NCI-H128 (cell line): ENCODE measurements at regions not wholly inside any gene's neighbourhood (a gene's known extent, or its start where the extent isn't known, plus 50 kb on each side); places are given as distances from the start of the nearest gene placed in this dataset.

Experiments
- DNase-seq: peaks from one replicate; lab custom pipeline; 2025; ENCODE audit not compliant: unreplicated experiment; lab: John Stamatoyannopoulos, UW

DNA sequence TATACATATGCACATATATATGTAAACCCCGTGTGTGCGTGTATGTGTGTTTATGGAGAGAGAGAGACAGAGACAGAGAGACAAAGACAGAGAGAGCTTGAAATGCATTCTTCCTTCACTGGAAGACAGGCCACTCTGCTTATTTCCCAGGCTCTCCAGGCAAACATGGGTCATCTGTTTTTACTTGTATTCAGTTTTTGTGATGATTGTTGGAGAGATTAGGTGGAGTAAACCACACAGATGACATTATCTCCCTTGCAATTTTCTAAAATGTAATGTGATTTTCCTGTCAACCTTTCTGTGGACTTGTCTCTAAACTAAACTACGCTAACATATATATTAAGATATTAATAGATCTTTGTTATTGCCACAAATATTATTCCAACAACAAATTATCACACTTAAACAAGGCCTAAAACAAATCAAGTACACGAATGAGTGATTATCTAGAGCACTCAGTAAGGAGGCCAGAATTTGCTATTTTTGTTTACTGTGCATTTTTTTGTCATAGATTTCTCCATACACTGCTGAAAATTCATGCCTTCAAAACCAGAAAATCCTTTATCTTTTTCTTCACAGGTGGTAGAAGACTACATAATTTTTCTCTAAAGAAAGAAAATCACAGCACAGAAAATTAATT, 251.8 kb upstream of the SLIT2 start:
- no peak for DNase-seq

DNA sequence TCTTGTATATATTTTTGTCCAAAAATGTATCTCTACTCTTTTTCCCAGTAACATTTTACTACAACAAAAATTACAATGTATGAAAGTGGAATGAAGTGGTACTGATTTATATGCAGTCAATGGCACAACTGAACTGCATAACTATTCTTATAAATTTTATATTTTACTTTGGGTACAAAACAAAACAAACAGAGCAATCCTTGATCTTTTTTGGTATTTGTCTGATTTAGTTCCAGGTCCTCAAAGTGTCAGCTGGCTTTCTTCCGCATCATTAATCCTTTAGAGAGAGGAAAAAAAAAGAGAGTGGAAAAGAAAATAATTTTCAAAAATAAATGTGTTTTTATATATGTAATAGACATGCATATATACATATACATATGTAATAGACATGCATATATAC, 252.4 kb upstream of the SLIT2 start:
- DNase-seq = no peak

DNA sequence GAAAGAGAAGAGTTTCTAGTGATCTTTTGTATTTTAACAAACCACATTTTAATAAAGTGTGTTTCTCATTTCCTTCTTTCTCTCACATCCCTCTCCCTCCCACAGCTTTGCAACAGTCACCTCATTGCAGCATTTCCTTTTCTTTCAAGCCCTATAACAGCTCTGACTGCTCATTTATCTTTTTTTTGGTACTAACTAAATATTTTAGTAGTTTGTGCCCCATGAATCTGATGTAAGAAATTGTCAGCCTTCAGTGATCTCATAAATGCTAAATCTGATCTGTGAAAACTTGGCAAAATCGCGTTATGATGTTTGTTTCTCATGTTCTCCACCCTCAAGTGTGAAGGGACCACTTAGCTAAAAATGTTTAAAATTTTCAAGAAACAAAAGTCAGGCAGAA, 258.5 kb upstream of the SLIT2 start:
- DNase-seq = no peak

DNA sequence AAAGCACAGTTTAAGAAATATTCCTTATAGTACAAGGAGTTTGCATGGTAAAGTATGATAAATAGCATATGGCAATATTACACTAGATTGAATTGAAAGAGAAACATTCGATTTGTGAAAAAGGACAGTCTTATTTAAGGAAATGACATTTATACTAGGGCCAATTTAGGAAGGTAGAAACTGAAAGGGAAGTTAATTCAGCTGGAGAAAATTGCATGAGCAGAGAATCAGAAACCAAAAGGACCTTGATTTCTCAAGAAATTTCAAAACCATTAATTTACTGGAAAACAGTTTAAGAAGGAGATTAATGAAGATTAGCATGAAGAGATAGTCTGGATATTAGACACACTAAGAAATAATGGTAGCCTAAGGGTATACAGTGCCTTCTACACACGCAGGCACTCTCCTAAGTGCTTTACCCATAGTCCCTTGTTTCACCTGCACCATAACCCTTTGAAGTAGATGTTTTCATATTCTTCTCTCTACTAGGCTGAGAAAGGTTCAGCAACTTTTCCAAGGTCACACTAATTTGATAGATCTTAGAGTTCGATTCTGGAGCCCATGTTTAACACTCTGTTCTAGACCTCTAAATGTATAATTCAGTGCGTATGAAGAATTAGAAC, 259.1 kb upstream of the SLIT2 start:
- DNase-seq = no peak

DNA sequence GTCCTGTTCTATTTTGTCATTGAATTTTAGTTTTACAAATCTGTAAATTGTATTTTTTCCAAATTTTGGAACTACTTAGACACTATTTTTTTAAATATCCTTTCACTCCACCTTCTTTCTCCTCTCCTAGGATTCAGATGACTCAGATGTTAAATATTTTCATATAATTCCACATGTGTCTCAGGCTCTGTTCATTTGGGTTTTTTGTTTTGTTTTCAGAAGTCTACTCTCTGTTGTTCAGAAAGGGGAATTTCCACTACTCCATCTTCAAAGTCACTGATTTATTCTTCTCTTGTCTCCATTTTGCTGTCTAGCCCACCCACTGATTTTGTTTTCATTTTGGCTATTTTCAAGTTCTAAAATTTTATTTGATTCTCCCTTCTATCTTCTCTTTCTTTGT, 264.0 kb upstream of the SLIT2 start:
- no peak for DNase-seq

DNA sequence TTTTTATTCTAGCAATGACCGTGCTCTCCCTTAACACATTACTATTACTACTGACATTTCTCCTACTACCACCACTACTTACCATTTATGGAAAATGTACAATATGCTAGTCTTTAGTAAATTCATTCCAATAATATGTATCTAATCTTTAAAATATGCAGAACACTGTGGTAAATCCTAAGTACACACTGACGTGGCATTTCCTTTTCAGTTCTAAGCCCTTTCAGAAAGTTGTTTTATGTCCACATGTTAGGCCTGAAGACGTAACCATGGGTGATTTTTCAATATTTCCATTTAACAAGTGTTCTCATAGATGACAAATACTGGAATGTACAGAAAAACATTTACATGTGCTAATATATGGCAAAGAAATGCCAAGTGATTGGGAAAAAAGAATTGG, 268.6 kb upstream of the SLIT2 start:
- no peak for DNase-seq

DNA sequence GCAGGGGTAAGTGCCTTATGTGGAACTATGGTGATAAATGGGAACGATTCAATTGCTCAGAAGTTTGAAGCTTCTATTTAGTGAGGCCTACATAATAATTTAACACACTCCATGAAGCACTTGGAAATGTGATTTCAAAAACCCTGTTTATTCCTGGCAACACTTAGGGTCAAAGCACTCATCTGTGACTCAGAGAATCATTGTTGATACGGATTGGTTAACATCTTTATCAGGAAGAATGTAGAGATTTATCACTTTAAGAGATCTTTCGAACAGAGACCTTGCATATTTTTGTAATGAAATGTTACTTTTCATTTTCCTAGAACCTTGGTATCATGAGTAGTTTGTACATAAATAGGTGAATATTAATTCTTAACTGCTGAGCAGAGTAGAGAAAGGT, 269.1 kb upstream of the SLIT2 start:
- no peak for DNase-seq

DNA sequence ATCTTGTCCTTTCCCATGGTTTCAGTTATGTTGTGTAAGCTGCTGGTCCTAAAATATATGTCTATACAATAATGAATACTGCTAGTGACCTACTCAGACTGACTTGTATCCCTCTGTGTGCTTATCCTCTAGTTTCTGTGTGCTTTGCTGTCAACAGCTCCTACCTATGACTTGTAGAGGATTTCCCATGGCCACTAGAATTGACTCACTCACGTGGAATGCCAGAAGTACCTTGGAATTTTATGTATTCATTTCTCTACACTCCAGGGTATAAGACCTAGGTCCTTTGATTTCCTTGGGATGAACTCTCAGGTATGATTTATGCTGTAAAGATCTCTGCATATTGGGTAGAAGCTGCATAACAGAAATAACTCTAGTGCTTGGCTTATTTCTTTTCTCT, 279.9 kb upstream of the SLIT2 start:
- no peak for DNase-seq

DNA sequence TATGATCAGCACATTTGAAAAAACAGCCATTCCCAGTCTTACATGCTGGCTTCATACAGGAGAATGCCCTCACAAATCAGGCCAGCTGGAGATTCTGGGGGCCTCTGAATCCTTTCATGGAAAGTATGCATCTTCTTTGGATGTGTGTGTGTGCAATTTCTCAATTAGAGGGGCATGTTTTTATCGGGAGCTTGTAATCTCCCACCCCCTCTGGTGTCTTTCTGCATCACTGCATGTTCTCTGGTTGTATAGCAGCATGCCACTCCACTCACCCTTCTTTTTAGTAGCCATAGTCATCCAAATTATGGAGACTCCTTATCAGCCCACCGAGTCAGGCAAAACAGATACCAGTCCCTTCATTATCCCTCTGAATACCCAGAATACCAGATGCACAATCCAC, 282.2 kb upstream of the SLIT2 start:
- no peak for DNase-seq

DNA sequence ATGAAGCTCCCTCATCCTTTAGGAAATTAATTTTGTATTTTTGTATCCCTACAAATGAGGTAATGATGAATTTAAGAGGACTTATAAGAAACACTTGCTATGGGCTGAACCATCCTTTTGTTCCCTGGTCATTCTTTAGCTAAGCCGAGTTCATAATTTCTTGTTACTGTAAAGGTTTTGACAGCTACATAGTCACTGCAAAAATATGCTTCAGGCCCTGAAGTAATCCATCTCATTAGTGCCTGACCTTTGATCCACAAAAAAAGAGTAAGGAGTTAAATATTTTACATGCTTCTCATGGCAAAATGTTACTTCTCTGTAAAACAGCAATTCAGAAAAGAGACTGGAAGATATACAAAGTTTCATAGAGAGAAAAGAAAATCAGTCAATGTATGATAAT, 290.6 kb upstream of the SLIT2 start:
- no peak for DNase-seq

DNA sequence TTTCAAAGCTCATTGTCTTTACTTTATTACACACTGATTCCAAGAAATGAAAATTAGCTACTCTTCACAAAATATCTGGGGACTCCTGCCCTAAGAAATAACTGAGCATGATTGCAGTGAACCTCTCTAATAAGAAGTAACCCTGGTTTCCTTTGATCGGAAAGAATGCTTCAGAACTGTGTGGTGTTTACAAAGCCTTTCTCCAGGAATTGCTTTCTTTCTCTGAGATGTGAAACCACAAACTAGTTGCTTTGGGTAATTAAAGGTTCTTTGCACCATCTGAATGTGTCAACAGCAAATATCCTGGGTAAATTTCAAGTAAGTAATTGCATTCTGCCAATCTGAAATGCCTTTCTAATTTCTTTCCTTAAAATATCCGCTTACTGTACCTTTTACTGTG, 292.9 kb upstream of the SLIT2 start:
- no peak for DNase-seq

DNA sequence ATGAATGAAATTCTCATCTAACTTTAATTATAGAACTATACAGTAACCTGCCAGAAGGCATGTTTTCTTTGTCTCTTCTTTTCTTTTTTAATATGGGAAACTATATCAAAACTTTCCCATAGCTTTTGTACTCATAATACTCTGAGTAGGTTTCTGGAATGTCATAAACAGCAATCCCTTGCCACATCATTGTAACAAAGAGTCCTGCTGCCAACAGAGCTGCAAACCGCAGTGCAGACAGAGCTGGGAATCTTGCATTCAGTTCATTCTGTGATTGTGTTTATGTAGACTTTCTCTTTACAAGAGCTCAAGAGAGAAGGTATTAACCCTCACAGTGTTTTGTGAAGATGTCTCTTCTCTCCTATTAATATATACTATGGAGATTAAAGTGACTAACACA, 304.4 kb upstream of the SLIT2 start:
- DNase-seq = no peak

DNA sequence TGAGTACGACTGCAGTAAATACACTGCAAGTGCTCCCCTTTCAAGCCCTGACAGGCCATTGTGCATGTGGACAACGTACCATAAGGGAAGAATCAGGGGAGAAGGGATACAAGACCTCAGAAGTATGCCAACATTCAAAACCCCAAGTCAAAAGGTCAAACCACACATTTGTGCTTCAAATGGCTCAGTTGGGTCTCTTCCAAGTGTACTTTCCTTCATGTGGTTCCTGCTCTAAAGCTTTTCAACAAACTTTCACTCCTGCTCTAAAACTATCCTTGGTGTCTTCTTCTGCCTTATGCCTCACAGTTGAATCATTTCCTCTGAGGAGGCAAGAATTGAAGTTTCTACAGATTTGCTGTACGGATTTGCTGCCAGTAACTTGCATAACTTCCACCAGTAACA, 305.7 kb upstream of the SLIT2 start:
- DNase-seq = no peak

DNA sequence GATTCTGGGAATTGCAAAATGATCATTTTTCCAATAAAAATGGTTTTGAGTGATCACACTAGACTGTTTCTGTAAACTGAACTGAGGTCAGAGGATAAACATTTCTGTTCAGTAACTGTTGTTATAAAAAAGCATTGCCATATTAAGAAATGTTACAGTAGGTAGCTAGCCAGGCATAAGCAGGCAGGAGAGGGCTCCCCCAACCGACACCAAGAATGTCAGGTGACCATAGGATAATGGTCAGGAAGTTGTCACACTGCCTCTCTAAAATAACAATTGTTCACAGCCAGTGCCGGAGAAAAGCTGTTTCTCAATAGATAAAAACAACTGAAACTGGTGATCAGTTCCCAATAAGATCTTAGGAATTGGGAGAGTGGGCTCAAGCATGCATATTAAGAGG, 306.2 kb upstream of the SLIT2 start:
- DNase-seq = no peak

DNA sequence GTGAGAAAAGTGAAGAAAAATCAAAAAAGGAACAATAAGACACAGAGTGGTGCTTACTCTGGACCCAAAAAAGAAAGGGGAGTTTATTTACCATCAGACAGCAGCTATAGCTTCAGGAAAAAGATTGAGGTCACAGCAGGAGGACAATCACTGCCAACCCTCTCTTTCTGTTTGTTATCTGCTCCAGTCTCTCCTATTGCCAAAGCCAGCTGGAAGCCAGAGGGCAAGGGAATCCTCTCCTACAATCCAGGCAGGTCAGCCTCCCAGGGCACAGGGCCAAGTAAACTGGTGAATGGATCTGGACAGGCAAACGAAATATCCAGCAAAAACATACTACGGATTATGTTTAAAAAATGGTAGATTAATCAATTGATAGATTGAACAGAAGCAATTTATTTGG, 306.9 kb upstream of the SLIT2 start:
- DNase-seq = no peak

DNA sequence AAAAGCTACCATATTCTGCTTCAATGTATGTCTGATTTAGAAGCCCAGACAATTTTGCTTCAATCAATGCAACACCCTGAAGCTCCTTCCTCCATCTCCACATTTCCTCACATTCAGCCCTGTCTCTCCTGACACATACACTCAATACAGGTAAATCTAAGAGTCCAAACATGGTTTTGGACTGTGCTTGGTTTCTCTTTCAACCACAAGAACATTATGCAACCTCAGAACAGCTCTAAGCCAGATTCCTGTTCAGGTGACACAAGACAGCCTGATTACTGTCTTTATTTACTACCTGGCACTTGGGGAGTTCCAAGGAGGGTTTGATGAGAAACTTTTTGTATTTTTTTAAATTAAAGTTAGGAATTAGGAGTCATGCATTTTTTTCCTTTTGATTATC, 307.5 kb upstream of the SLIT2 start:
- no peak for DNase-seq

DNA sequence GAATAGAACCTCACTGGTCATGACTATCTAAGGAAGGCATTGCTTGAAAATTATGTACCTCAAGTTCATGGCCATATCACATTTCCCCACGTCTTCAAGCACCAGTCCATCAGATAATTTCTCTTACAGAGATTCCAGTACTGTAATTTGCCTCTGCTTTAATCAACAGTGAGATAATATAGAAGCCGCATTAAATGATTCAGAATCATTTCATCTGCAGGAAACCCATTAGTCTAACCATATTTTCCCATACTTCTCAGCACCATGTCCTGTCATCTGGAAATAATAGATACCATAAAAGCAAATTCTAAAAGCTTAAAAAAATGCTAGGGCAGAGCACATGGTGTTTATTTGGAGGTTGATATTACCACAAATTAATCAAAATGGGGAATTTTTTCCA, 310.3 kb upstream of the SLIT2 start:
- no peak for DNase-seq

DNA sequence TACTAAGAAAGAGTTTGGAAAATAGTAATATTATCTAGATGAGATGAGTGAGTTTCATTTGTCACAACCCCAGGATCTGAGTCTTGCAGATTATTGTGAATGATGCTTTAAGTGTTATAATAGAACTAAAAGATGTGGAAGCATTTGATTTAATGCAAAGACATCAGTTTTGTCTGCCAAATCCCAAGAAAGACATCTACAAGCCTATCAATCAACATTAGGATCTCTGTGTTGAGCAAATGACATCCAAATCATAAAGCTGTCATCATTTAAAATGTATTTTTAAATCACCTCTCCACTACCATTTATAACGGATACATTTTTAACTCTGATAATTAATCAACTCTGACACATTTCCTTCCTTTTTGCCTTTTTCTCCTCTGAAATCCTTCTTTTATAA, 310.8 kb upstream of the SLIT2 start:
- DNase-seq = no peak

DNA sequence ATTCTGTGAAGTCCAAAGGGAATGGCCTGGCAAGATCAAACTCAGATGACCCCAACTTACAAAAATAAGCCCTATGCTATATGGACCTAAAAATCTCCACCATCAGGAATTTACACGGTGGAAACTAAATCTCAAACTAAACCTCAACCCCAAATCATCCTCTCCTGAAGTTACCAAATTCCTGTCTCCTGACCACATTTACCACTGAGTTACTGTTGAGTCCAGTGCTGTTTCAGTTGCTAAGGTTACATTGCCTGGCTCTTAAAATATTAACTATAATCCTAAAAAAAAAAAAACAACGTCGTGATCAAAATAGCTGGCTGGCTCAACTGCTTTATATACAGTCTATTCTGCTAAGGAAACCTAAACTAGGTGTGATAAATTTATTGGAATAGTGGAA, 315.2 kb upstream of the SLIT2 start:
- no peak for DNase-seq

DNA sequence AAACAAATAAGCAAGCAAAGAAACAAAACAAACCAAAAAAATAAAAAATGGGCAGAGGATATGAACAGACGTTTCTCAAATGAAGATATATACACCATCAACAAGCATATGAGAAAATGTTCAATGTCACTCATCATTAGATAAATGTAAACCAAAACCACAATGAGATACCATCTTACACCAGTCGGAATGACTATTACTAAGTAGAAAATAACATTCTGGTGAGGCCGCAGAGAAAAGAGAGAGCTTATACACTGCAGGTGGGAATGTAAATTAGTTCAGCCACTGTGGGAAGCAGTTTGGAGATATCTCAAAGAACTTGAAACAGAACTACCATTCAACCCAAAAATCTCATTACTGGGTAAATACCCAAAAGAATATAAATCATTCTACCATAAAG, 321.0 kb upstream of the SLIT2 start:
- DNase-seq = no peak

DNA sequence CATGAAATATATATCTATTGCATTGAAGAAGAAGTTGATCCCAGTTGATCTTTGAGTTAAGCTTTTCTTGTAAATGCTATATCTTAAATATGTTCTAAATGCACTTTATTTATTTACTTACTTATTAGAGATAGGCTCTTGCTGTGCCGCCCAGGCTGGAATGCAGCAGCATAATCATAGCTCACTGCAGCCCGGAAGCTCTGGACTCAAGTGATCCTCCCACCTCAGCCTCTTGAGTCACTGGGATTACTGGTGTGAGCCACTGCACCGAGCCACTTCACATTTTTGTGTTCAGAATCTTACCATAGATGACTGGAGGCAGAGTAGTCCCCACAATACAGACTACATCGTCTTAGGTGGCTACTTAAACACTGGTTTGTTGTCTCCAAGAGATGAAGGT, 324.3 kb upstream of the SLIT2 start:
- no peak for DNase-seq

DNA sequence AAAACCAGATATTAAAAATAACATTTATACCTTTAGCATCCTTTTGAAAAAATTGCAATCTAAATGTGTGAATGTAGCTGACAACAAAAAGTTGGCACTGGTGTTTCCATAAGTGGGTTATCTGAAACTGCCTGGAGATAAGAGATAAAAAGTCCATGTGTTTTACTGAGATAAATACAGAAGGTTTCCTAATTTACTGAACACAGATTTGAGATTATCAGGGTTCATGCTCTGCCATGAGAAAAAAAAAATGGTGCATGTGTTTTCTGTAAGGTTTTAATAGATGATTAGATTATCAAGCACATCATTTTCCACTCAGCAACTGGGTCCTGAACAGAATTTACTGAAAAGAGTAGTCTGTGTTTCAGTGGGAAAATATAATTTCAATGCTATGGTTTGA, 326.2 kb upstream of the SLIT2 start:
- no peak for DNase-seq

DNA sequence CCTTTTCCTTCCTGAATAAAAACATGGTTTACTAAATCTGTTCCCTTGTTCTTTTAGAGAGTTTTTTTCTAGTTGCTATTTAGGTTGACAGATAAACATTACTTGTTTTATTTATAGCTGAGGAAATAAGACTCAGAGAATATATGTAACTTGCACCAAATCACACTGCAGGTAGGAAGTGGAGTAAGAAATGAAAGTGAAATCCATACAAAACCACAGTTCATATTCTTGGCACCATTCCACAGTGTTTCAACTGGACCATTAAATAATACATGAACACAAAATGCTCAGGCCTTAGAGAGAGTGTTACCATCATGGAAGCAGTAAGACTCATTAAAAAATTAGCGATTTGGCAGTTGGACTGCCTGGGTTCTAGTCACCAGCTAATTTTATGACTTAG, 326.9 kb upstream of the SLIT2 start:
- DNase-seq = no peak
